Endothelial cell of umbilical vein (primary cell): ENCODE measurements at regions not wholly inside any gene's neighbourhood (a gene's known extent, or its start where the extent isn't known, plus 50 kb on each side); places are given as distances from the start of the nearest gene placed in this dataset.

Experiments
- BruUV-seq: library from RNA; stranded (reverse); fragments of 400-500 nt; replicated peaks from 2 replicates; lab custom pipeline; 2021; lab: Mats Ljungman, UMichigan
- CTCF ChIA-PET: fragments of 300-600, 350-600 bp; sonication (Branson Sonifier 250); formaldehyde crosslinking; loops from one replicate; lab custom pipeline; 2021; ENCODE audit warnings: antibody characterized with exemption, inconsistent platforms; lab: Charles Lee
- POLR2A ChIA-PET: fragments of 300-600, 350-600 bp; sonication (Branson Sonifier 250); formaldehyde crosslinking; loops from one replicate; lab custom pipeline; 2021; ENCODE audit warnings: antibody characterized with exemption, inconsistent platforms; lab: Charles Lee
- DNase-seq: peaks from one replicate; pipeline ENCODE4 v3.0.0-alpha.2; 2011; ENCODE audit warnings: low read depth, low spot score
- FAIRE-seq: peaks from 2 replicates; lab custom pipeline; 2011; peaks lifted over from hg19 to GRCh38; lab: Jason Lieb, UNC
- H2AFZ ChIP-seq: 2 replicates; pipeline ENCODE4 v1.6.0; 2012; ENCODE audit warnings: low read depth, low read length, control low read depth, inconsistent platforms
- H3K27ac ChIP-seq: 2 replicates; pipeline ENCODE4 v1.5.1; 2011; ENCODE audit warnings: low read depth, mild to moderate bottlenecking, control low read depth, low read length, moderate library complexity; ENCODE audit not compliant: insufficient read depth
- H3K27me3 ChIP-seq, 2 experiments: 2 replicates each; pipeline versions ENCODE4 v1.6.0 to v1.6.1; 2011; ENCODE audit warnings: low read length in 2 of 2, mixed read lengths in 1 of 2; ENCODE audit not compliant: control insufficient read depth in 2 of 2, insufficient read depth in 2 of 2
- H3K36me3 ChIP-seq, 2 experiments: 2 replicates in 1 of 2; 3 replicates in 1 of 2; pipeline ENCODE4 v1.5.1; 2011; ENCODE audit warnings: low read length in 2 of 2, mild to moderate bottlenecking in 1 of 2, moderate library complexity in 1 of 2; ENCODE audit not compliant: control insufficient read depth in 2 of 2, insufficient read depth in 2 of 2; ENCODE audit errors: extremely low read depth in 1 of 2
- H3K4me1 ChIP-seq: 3 replicates; pipeline ENCODE4 v1.5.1; 2011; ENCODE audit warnings: mild to moderate bottlenecking, low read length; ENCODE audit not compliant: control insufficient read depth, insufficient read depth; ENCODE audit errors: extremely low read depth
- H3K4me2 ChIP-seq: 2 replicates; pipeline ENCODE4 v1.6.1; 2011; ENCODE audit warnings: low read length, control low read depth, mixed read lengths; ENCODE audit not compliant: insufficient read depth
- H3K4me3 ChIP-seq, 3 experiments: fragments of 200-600 bp in 1 of 3; sonication (generic), shearing (Covaris generic) in 1 of 3; replicated peaks in 1 of 3; 2 replicates each; pipeline ENCODE4 v1.5.1; 2011 to 2016; ENCODE audit warnings: control low read depth in 3 of 3, low read length in 3 of 3, mild to moderate bottlenecking in 2 of 3, inconsistent platforms in 1 of 3, low read depth in 1 of 3, moderate library complexity in 1 of 3; ENCODE audit not compliant: insufficient read depth in 1 of 3
- H3K79me2 ChIP-seq: 2 replicates; pipeline ENCODE4 v1.6.0; 2012; ENCODE audit warnings: low read length, inconsistent platforms; ENCODE audit not compliant: control insufficient read depth, insufficient read depth
- H3K9ac ChIP-seq: replicated peaks from 2 replicates; pipeline ENCODE3; 2011; ENCODE audit warnings: low read length, control low read depth; ENCODE audit not compliant: insufficient read depth; ENCODE audit errors: extremely low read depth
- H3K9me1 ChIP-seq: replicated peaks from 3 replicates; pipeline ENCODE4 v1.6.0; 2011; ENCODE audit warnings: mild to moderate bottlenecking, low read length; ENCODE audit not compliant: control insufficient read depth, insufficient read depth; ENCODE audit errors: extremely low read depth
- H3K9me3 ChIP-seq: replicated peaks from 2 replicates; pipeline ENCODE4 v1.5.1; 2012; ENCODE audit warnings: low read length, inconsistent platforms; ENCODE audit not compliant: control insufficient read depth, insufficient read depth
- H4K20me1 ChIP-seq: replicated peaks from 2 replicates; pipeline ENCODE3; 2011; ENCODE audit warnings: mild to moderate bottlenecking, low read length; ENCODE audit not compliant: control insufficient read depth, insufficient read depth; ENCODE audit errors: extremely low read depth
- CTCF ChIP-seq, 2 donors: IDR thresholded peaks; 1 replicate in 1 of 2; 2 replicates in 1 of 2; pipeline ENCODE4 v1.5.1; 2011; ENCODE audit warnings: low read length in 2 of 2, mild to moderate bottlenecking in 2 of 2, moderate library complexity in 2 of 2, control low read depth in 1 of 2, inconsistent platforms in 1 of 2, low read depth in 1 of 2; ENCODE audit not compliant: insufficient read depth in 1 of 2; ENCODE audit errors: extremely low read depth in 1 of 2
- EZH2 ChIP-seq: IDR thresholded peaks from 2 replicates; pipeline ENCODE4 v1.6.1; 2012; ENCODE audit warnings: borderline replicate concordance, low read depth, mild to moderate bottlenecking, moderate library complexity, low read length, inconsistent platforms; ENCODE audit not compliant: severe bottlenecking
- FOS ChIP-seq: IDR thresholded peaks from 2 replicates; pipeline ENCODE4 v1.6.1; 2011; ENCODE audit warnings: mild to moderate bottlenecking, low read length, moderate library complexity, borderline replicate concordance; ENCODE audit not compliant: insufficient read depth
- GATA2 ChIP-seq: IDR thresholded peaks from 2 replicates; pipeline ENCODE4 v1.7.0; 2011; ENCODE audit warnings: low read depth, mild to moderate bottlenecking, moderate library complexity, mixed read lengths, low read length; ENCODE audit not compliant: insufficient read length, insufficient read depth
- JUN ChIP-seq: IDR thresholded peaks from 2 replicates; pipeline ENCODE4 v1.6.1; 2011; ENCODE audit warnings: borderline replicate concordance, low read depth; ENCODE audit not compliant: insufficient read length, insufficient read depth
- MAX ChIP-seq: IDR thresholded peaks from 2 replicates; pipeline ENCODE4 v1.6.1; 2011; ENCODE audit not compliant: insufficient read depth, insufficient read length
- MYC ChIP-seq: IDR thresholded peaks from one replicate; pipeline ENCODE4 v1.6.1; 2011; ENCODE audit warnings: mild to moderate bottlenecking, low read depth, low read length
- POLR2A ChIP-seq: IDR thresholded peaks from 2 replicates; pipeline ENCODE4 v1.6.1; 2012; ENCODE audit warnings: low read depth, mild to moderate bottlenecking, control low read depth, low read length
- POLR2AphosphoS5 ChIP-seq: IDR thresholded peaks from 2 replicates; pipeline ENCODE4 v1.6.1; 2012; ENCODE audit warnings: low read depth, mild to moderate bottlenecking, control low read depth, low read length, moderate library complexity; ENCODE audit not compliant: insufficient read depth
- dilution Hi-C: fragments of 300-500 bp; cut with MboI; formaldehyde crosslinking; loops from one replicate; pipeline ENCODE4 v1.15.0; 2019; ENCODE audit warnings: low sequenced_read_pairs; ENCODE audit not compliant: extremely low pct_ligation_motif_present
- intact Hi-C: fragments of 100-400 bp; cut with micrococcal nuclease; formaldehyde crosslinking; loops from one replicate; pipeline ENCODE4 v1.10.0; 2022

GRCh38 chr6:1124885-1125284 is 187.0 kb upstream of the FOXQ1 start:
- Histone ChIP-seq H3K9ac (no peak overlapping the region), H3K27ac (no peak overlapping the region), H3K36me3 (no peaks in the 10 kb centered on the region), H3K79me2 (no peaks in the 10 kb centered on the region), H3K9me3 (peaks cover 4% of the 10 kb centered on the region), H3K4me2 (no peak overlapping the region), H3K9me1 (no peaks in the 10 kb centered on the region), H4K20me1 (no peaks in the 10 kb centered on the region), H3K27me3 (no peaks in the 10 kb centered on the region), H3K4me1 (no peaks in the 10 kb centered on the region), H2AFZ (no peak overlapping the region), H3K4me3 (no peak overlapping the region)
- intact Hi-C loops = no loop called here
- CTCF ChIA-PET = no interaction called here
- TF ChIP-seq CTCF (IDR thresholded peaks at IDR 0.05; ENCODE audit: extremely low read depth in 1 of 2, insufficient read depth in 1 of 2, low read depth in 1 of 2, low read length in 2 of 2) (no peak), MAX (no peak), POLR2AphosphoS5 (no peak), FOS (no peak), JUN (no peak), EZH2 (no peak), POLR2A (no peak), GATA2 (no peak), MYC (no peak)
- DNase-seq (no peak), FAIRE-seq (no peak)
- POLR2A ChIA-PET = no interaction called here
- dilution Hi-C loops = no loop called here
- no TSS peak for BruUV-seq
